CD4-positive, alpha-beta T cell (primary cell): ENCODE measurements at regions not wholly inside any gene's neighbourhood (a gene's known extent, or its start where the extent isn't known, plus 50 kb on each side); places are given as distances from the start of the nearest gene placed in this dataset.
"Not testable (repeated sequence)": the region's sequence is repeated elsewhere in the genome, so short reads cannot be mapped to it uniquely, and the experiment has no call there.

Experiments used
- ATAC-seq: fragments of 200-7000 bp; cut with Tn5 transposase; one replicate; pipeline ENCODE4 v1.10.0; 2022; ENCODE audit warnings: mild to moderate bottlenecking; ENCODE audit not compliant: poor library complexity
- CTCF ChIA-PET: fragments of 350-600 bp; sonication (Branson Sonifier 250); formaldehyde crosslinking; loops from one replicate; lab custom pipeline; 2021; ENCODE audit warnings: antibody characterized with exemption, inconsistent platforms; lab: Charles Lee
- POLR2A ChIA-PET: fragments of 350-600 bp; sonication (Branson Sonifier 250); formaldehyde crosslinking; loops from one replicate; lab custom pipeline; 2021; ENCODE audit warnings: antibody characterized with exemption, inconsistent platforms; lab: Charles Lee
- DNase-seq, 14 experiments: peaks; one replicate each; pipeline ENCODE4 v3.0.0-alpha.2; 2013 to 2020; ENCODE audit warnings: mixed read lengths in 2 of 14
- H3K27ac ChIP-seq, 2 donors: one replicate each; pipeline versions ENCODE4 v1.5.1 to v1.7.0; 2013; ENCODE audit warnings: low read length in 2 of 2, low read depth in 1 of 2, mild to moderate bottlenecking in 1 of 2
- H3K27me3 ChIP-seq, 2 experiments: 1 replicate in 1 of 2; 2 replicates in 1 of 2; pipeline versions ENCODE4 v1.6.1 to v1.7.0; 2013; ENCODE audit warnings: low read length in 2 of 2, control low read depth in 1 of 2, mild to moderate bottlenecking in 1 of 2, moderate library complexity in 1 of 2; ENCODE audit not compliant: insufficient read depth in 2 of 2, control insufficient read depth in 1 of 2
- H3K36me3 ChIP-seq: one replicate; pipeline ENCODE4 v1.6.1; 2013; ENCODE audit warnings: low read length, control low read depth; ENCODE audit not compliant: insufficient read depth
- H3K4me1 ChIP-seq: one replicate; pipeline ENCODE4 v1.6.1; 2013; ENCODE audit warnings: low read length, control low read depth; ENCODE audit not compliant: insufficient read depth
- H3K4me3 ChIP-seq: one replicate; pipeline ENCODE4 v1.5.1; 2013; ENCODE audit warnings: mild to moderate bottlenecking, low read length, moderate library complexity
- H3K9me3 ChIP-seq, 2 experiments: 1 replicate in 1 of 2; 2 replicates in 1 of 2; pipeline versions ENCODE4 v1.6.1 to v1.7.0; 2013; ENCODE audit warnings: low read length in 2 of 2, mild to moderate bottlenecking in 2 of 2, control low read depth in 1 of 2, moderate library complexity in 1 of 2; ENCODE audit not compliant: control insufficient read depth in 1 of 2, insufficient read depth in 1 of 2
- H3K27ac Mint-ChIP-seq: one replicate; pipeline ENCODE4 v1.8.0; 2020; ENCODE audit warnings: mixed read lengths
- H3K27me3 Mint-ChIP-seq: one replicate; pipeline ENCODE4 v1.8.0; 2021; ENCODE audit warnings: mixed read lengths
- H3K36me3 Mint-ChIP-seq: one replicate; pipeline ENCODE4 v1.8.0; 2021; ENCODE audit warnings: low read depth, mixed read lengths
- H3K4me1 Mint-ChIP-seq: one replicate; pipeline ENCODE4 v1.8.0; 2021; ENCODE audit warnings: low read depth, mixed read lengths
- H3K4me3 Mint-ChIP-seq: one replicate; pipeline ENCODE4 v1.8.0; 2020; ENCODE audit warnings: mild to moderate bottlenecking, mixed read lengths
- H3K9me3 Mint-ChIP-seq: one replicate; pipeline ENCODE4 v1.8.0; 2020; ENCODE audit warnings: mixed read lengths
- intact Hi-C, 2 experiments: fragments of 100-400 bp; cut with DNase I in 1 of 2; cut with micrococcal nuclease in 1 of 2; formaldehyde crosslinking; loops; one replicate each; pipeline versions ENCODE4 v1.15.1 to v1.9.0; 2023 to 2025; cut with DNase I, micrococcal nuclease
- TF ChIP-seq, protein P1 (sequence below): fragments of 200-600 bp; IDR thresholded peaks from one replicate; pipeline ENCODE4 v1.8.0; 2022; ENCODE audit warnings: antibody characterized with exemption, mild to moderate bottlenecking

GRCh38 chr12:34407813-34408212, 385.5 kb downstream of the ALG10 start:
- ChIA-PET CTCF (no interaction called here), POLR2A (no interaction called here)
- H3K27ac ChIP-seq, result no peak overlapping the region
- intact Hi-C loops, result no loop called here
- Mint-ChIP-seq H3K27me3 (no peaks in the 10 kb centered on the region), H3K4me1 (no peaks in the 10 kb centered on the region), H3K4me3 (no peak overlapping the region), H3K36me3 (peaks cover 7% of the 10 kb centered on the region), H3K27ac (no peak overlapping the region), H3K9me3 (peaks cover 5% of the 10 kb centered on the region)
- ATAC-seq (no peak), DNase-seq (no peak)
- no peaks in the 10 kb centered on the region for H3K36me3 ChIP-seq
- TF ChIP-seq, protein P1, sequence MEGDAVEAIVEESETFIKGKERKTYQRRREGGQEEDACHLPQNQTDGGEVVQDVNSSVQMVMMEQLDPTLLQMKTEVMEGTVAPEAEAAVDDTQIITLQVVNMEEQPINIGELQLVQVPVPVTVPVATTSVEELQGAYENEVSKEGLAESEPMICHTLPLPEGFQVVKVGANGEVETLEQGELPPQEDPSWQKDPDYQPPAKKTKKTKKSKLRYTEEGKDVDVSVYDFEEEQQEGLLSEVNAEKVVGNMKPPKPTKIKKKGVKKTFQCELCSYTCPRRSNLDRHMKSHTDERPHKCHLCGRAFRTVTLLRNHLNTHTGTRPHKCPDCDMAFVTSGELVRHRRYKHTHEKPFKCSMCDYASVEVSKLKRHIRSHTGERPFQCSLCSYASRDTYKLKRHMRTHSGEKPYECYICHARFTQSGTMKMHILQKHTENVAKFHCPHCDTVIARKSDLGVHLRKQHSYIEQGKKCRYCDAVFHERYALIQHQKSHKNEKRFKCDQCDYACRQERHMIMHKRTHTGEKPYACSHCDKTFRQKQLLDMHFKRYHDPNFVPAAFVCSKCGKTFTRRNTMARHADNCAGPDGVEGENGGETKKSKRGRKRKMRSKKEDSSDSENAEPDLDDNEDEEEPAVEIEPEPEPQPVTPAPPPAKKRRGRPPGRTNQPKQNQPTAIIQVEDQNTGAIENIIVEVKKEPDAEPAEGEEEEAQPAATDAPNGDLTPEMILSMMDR, result no peak
- H3K4me3 ChIP-seq, result no peak overlapping the region
- no peaks in the 10 kb centered on the region for H3K27me3 ChIP-seq
- H3K4me1 ChIP-seq, result no peaks in the 10 kb centered on the region
- H3K9me3 ChIP-seq, result peaks cover 45 to 78% of the 10 kb centered on the region in 2 experiments

DNA sequence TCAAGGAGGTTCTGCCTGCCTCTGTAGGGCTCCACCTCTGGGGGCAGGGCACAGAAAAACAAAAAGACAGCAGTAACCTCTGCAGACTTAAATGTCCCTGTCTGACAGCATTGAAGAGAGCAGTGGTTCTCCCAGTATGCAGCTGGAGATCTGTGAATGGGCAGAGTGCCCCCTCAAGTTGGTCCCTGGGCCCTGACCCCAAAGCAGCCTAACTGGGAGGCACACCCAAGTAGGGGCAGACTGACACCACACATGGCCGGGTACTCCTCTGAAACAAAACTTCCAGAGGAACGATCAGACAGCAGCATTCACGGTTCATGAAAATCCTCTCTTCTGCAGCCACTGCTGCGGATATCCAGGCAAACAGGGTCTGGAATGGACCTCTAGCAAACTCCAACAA, 409.2 kb downstream of the ALG10 start:
- POLR2A ChIA-PET, H3K4me3 ChIP-seq, H3K4me3 Mint-ChIP-seq, H3K27me3 Mint-ChIP-seq, H3K4me1 Mint-ChIP-seq, H3K27me3 ChIP-seq, H3K27ac ChIP-seq, intact Hi-C loops, H3K36me3 ChIP-seq, ATAC-seq, H3K27ac Mint-ChIP-seq, H3K4me1 ChIP-seq, CTCF ChIA-PET: not testable (repeated sequence)
- Mint-ChIP-seq H3K36me3 (peaks cover 14% of the 10 kb centered on the region), H3K9me3 (peaks cover 14% of the 10 kb centered on the region)
- peaks cover 10 to 17% of the 10 kb centered on the region in 2 experiments for H3K9me3 ChIP-seq
- DNase-seq, result peak in 1 of 14 experiments; percentile 2
